ENCODE measurements at regions not wholly inside any gene's neighbourhood (a gene's known extent, or its start where the extent isn't known, plus 50 kb on each side); places are given as distances from the start of the nearest gene placed in this dataset.
A peak's percentile ranks its signal among the peaks of the same experiment; 100 is the strongest.
"Not testable (repeated sequence)": the region's sequence is repeated elsewhere in the genome, so short reads cannot be mapped to it uniquely, and the experiment has no call there.

DNA sequence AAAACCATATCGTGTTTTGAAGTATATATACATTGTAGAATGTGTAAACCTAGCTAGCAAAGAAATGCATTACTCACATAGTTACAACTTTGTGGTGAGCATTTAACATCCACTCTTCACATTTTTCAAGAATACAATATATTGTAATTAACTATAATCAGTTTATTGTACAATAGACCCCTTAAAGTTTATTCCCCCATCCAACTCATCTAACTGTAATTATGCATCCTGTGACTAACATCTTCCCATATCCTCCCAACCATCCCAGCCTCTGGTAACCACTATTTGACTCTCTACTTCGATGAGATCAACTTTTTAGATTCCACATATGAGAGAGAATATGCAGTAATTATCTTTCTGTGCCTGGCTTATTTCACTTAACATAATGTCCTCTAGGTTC, 526.4 kb downstream of the KIF20B start:
- H3K4me3 ChIP-seq (ENCODE audit: low read length): 0 out of 2 replicates have a peak overlapping the region, but pooled peaks have one; percentile 11
- no peak overlapping the region for H2AFZ ChIP-seq (ENCODE audit: low read length)
- no peaks in the 10 kb centered on the region for H3K9me2 ChIP-seq (replicated peaks; ENCODE audit: low read length)
- peak overlapping the region; percentile 45; the same call in 1 of the 2 replicates for H3K4me2 ChIP-seq (ENCODE audit: low read length)
- no peaks in the 10 kb centered on the region for H3K79me2 ChIP-seq (ENCODE audit: low read length)
- intact Hi-C loops (cut with micrococcal nuclease): loop anchor here (5.0 kb wide), 3 partner anchors 85 to 190 kb away; no protein-coding TSS in a partner anchor
- H3K27ac ChIP-seq (ENCODE audit: low read length): peak overlapping the region; percentile 96
- H3F3A ChIP-seq (ENCODE audit: low read length, unreplicated experiment): peaks cover 7% of the 10 kb centered on the region
- peak; percentile 63 for ATAC-seq
- CTCF ChIA-PET: no interaction called here
- no peaks in the 10 kb centered on the region for H3K27me3 ChIP-seq (ENCODE audit: low read length)
- no peaks in the 10 kb centered on the region for H4K20me1 ChIP-seq (ENCODE audit: low read length)
- peaks cover 31% of the 10 kb centered on the region for H3K4me1 ChIP-seq (ENCODE audit: insufficient read depth, low read length)
- no TSS peak for BruUV-seq (replicated peaks)
- peak; percentile 62 for DNase-seq
- H3K36me3 ChIP-seq (ENCODE audit: low read depth, low read length): no peaks in the 10 kb centered on the region; the same call in 1 of the 2 replicates
- TF ChIP-seq EZH2phosphoT487 (IDR thresholded peaks at IDR 0.05; ENCODE audit: borderline replicate concordance, low read length) (no peak), EZH2 (IDR thresholded peaks at IDR 0.05; ENCODE audit: low read length, unreplicated experiment) (no peak)
- TF ChIP-seq, protein P1, sequence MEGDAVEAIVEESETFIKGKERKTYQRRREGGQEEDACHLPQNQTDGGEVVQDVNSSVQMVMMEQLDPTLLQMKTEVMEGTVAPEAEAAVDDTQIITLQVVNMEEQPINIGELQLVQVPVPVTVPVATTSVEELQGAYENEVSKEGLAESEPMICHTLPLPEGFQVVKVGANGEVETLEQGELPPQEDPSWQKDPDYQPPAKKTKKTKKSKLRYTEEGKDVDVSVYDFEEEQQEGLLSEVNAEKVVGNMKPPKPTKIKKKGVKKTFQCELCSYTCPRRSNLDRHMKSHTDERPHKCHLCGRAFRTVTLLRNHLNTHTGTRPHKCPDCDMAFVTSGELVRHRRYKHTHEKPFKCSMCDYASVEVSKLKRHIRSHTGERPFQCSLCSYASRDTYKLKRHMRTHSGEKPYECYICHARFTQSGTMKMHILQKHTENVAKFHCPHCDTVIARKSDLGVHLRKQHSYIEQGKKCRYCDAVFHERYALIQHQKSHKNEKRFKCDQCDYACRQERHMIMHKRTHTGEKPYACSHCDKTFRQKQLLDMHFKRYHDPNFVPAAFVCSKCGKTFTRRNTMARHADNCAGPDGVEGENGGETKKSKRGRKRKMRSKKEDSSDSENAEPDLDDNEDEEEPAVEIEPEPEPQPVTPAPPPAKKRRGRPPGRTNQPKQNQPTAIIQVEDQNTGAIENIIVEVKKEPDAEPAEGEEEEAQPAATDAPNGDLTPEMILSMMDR (conservative IDR thresholded peaks at IDR 0.05; ENCODE audit: low read depth, low read length): no peak
- H3K9ac ChIP-seq (ENCODE audit: low read length): peak overlapping the region; percentile 60
- H3K9me3 ChIP-seq (ENCODE audit: low read length): no peaks in the 10 kb centered on the region
- POLR2A ChIA-PET (ENCODE audit: unreplicated experiment): interaction anchor here (0.6 kb wide), 1 partner anchor 143 kb away, joined by 3 read pairs; no protein-coding TSS in a partner anchor

DNA sequence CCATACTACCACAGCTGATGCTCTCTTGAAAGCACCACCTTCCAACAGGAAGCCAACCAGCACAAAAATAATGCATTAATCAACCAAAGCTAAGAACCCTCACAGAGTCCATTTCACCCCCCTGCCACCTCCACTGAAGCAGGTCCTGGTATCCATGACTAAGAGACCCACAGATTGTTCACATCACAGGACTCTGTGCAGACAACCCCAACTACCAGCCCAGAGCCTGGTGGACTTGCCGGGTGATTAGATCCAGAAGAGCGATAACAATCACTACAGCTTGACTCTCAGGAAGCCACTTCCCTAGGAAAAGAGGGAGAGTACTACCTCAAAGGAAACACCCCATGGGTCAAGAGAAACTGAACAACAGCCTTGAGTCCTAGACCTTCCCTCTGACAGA, 528.1 kb downstream of the KIF20B start:
- ATAC-seq: no peak
- Histone ChIP-seq H3K79me2 (ENCODE audit: low read length) (no peaks in the 10 kb centered on the region), H3F3A (ENCODE audit: low read length, unreplicated experiment) (peaks cover 7% of the 10 kb centered on the region), H4K20me1 (ENCODE audit: low read length) (no peaks in the 10 kb centered on the region), H3K4me3 (ENCODE audit: low read length) (no peak overlapping the region), H3K27me3 (ENCODE audit: low read length) (no peaks in the 10 kb centered on the region), H3K4me2 (ENCODE audit: low read length) (no peak overlapping the region), H2AFZ (ENCODE audit: low read length) (no peak overlapping the region), H3K4me1 (ENCODE audit: insufficient read depth, low read length) (peaks cover 30% of the 10 kb centered on the region), H3K9me2 (replicated peaks; ENCODE audit: low read length) (no peaks in the 10 kb centered on the region), H3K9ac (ENCODE audit: low read length) (no peak overlapping the region), H3K36me3 (ENCODE audit: low read depth, low read length) (no peaks in the 10 kb centered on the region; the same call in 1 of the 2 replicates), H3K27ac (ENCODE audit: low read length) (no peak overlapping the region), H3K9me3 (ENCODE audit: low read length) (no peaks in the 10 kb centered on the region)
- ChIA-PET CTCF (no interaction called here), POLR2A (ENCODE audit: unreplicated experiment) (no interaction called here)
- intact Hi-C loops (cut with micrococcal nuclease): loop anchor here (5.0 kb wide), 3 partner anchors 83 to 188 kb away; no protein-coding TSS in a partner anchor
- TF ChIP-seq EZH2 (IDR thresholded peaks at IDR 0.05; ENCODE audit: low read length, unreplicated experiment) (no peak), EZH2phosphoT487 (IDR thresholded peaks at IDR 0.05; ENCODE audit: borderline replicate concordance, low read length) (no peak)
- TF ChIP-seq, protein P1 (conservative IDR thresholded peaks at IDR 0.05; ENCODE audit: low read depth, low read length): no peak
- no peak for DNase-seq
- BruUV-seq (replicated peaks): no TSS peak

DNA sequence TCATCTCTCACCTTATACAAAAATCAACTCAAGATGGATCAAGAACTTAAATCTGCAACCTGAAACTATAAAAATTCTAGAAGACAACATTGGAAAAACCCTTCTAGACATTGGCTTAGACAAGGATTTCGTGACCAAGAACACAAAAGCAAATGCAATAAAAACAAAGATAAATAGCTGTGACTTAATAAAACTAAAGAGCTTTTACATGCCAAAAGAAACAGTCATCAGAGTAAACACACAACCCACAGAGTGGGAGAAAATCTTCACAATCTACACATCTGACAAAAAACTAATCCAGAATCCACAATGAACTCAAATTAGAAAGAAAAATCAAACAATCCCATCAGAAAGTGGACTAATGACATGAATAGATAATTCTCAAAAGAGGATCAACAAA, 532.4 kb downstream of the KIF20B start:
- Histone ChIP-seq H3K4me2 (ENCODE audit: low read length) (peak overlapping the region; percentile 32), H3K27ac (ENCODE audit: low read length) (peak overlapping the region; percentile 96), H3K9ac (ENCODE audit: low read length) (peak overlapping the region; percentile 59)
- BruUV-seq (replicated peaks); H3K79me2 ChIP-seq (ENCODE audit: low read length); H3K36me3 ChIP-seq (ENCODE audit: low read depth, low read length); H3F3A ChIP-seq (ENCODE audit: low read length, unreplicated experiment); H3K4me3 ChIP-seq (ENCODE audit: low read length); POLR2A ChIA-PET (ENCODE audit: unreplicated experiment); H2AFZ ChIP-seq (ENCODE audit: low read length); CTCF ChIA-PET; H3K27me3 ChIP-seq (ENCODE audit: low read length); H3K9me3 ChIP-seq (ENCODE audit: low read length); intact Hi-C loops (cut with micrococcal nuclease); H3K4me1 ChIP-seq (ENCODE audit: insufficient read depth, low read length); H4K20me1 ChIP-seq (ENCODE audit: low read length); H3K9me2 ChIP-seq (replicated peaks; ENCODE audit: low read length): not testable (repeated sequence)
- peak; percentile 77 for DNase-seq
- ATAC-seq: peak; percentile 71
